ENCODE measurements at regions not wholly inside any gene's neighbourhood (a gene's known extent, or its start where the extent isn't known, plus 50 kb on each side); places are given as distances from the start of the nearest gene placed in this dataset.

DNA sequence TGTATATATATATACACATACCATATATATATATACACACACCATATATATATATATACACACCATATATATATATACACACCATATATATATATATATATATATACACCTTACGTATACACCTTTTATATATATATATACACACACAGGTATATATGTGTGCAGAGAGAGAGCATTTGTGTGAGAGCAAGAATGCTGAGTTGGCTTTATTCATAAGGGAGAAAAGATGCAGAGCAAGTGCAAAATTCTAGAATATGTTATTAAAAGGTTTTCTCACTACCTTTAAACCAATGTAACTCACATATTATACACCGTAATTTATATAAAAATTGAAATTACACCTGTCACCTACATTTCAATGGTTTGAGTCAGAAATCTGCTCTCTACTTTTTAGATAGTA lies 107.2 kb upstream of the ALCAM start:
- H3K36me3 ChIP-seq (ENCODE audit: control insufficient read depth, insufficient read depth, low read length) = no peaks in the 10 kb centered on the region
- H3K27ac ChIP-seq (ENCODE audit: low read depth, low read length) = no peak overlapping the region
- H3K9me3 ChIP-seq (ENCODE audit: control insufficient read depth, insufficient read depth, low read length) = no peaks in the 10 kb centered on the region
- WGBS (ENCODE audit: insufficient coverage) = no CpG with 5 or more reads among the region's 2 CpGs
- DNase-seq (ENCODE audit: low read depth in 4 of 6, low spot score in 6 of 6) = no peak
- no peak overlapping the region for H3K4me3 ChIP-seq (ENCODE audit: low read depth, low read length)
- no peaks in the 10 kb centered on the region for H3K27me3 ChIP-seq (ENCODE audit: control insufficient read depth, insufficient read depth, low read length)
- no peaks in the 10 kb centered on the region for H3K4me1 ChIP-seq (ENCODE audit: control insufficient read depth, insufficient read depth, low read length)

DNA sequence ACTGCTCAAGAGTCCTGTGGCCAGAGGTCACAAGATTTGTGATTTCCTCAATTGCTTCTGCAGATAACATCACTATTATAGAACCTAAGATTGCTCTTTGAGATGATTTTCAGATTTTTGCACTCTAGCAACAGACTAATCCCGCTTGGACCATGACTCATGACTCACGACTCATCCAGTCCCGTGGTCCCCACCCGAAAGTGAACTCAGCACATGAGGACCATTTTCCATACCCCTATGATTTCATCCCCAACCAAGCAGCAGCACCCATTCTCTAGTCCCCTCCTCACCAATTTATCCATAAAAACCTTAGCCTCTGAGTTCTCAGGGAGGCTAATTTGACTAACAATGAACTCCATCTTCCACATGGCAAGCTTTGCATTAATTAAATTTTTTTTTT lies 106.3 kb upstream of the ALCAM start:
- DNase-seq (ENCODE audit: low read depth in 4 of 6, low spot score in 6 of 6) = no peak
- Histone ChIP-seq H3K4me3 (ENCODE audit: low read depth, low read length) (no peak overlapping the region), H3K9me3 (ENCODE audit: control insufficient read depth, insufficient read depth, low read length) (no peaks in the 10 kb centered on the region), H3K36me3 (ENCODE audit: control insufficient read depth, insufficient read depth, low read length) (no peaks in the 10 kb centered on the region), H3K27ac (ENCODE audit: low read depth, low read length) (no peak overlapping the region), H3K27me3 (ENCODE audit: control insufficient read depth, insufficient read depth, low read length) (no peaks in the 10 kb centered on the region), H3K4me1 (ENCODE audit: control insufficient read depth, insufficient read depth, low read length) (no peaks in the 10 kb centered on the region)
- 95% methylated on average over 4 of the region's 4 CpGs for WGBS (ENCODE audit: insufficient coverage)

DNA sequence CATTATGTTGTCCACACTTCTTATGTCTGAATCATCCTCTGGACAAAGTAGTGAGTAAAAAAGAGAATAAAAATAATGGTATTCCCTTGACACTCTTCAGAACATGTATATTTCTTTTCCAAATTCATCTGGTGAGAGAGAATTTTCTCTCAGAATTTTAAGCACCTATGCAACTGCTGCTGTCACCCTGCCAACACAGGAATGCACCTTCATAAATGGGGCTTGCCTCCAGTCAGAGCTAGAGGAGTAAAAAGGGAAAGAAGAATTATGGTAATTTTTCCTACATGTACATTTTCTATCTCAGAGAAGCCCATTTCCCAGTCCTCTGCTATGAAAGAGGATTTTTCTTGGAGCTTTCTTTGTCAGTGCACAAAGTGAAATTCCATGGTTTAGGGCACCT lies 92.2 kb upstream of the ALCAM start:
- no peaks in the 10 kb centered on the region for H3K9me3 ChIP-seq (ENCODE audit: control insufficient read depth, insufficient read depth, low read length)
- H3K27ac ChIP-seq (ENCODE audit: low read depth, low read length) = no peak overlapping the region
- H3K27me3 ChIP-seq (ENCODE audit: control insufficient read depth, insufficient read depth, low read length) = no peaks in the 10 kb centered on the region
- no peaks in the 10 kb centered on the region for H3K4me1 ChIP-seq (ENCODE audit: control insufficient read depth, insufficient read depth, low read length)
- no peak overlapping the region for H3K4me3 ChIP-seq (ENCODE audit: low read depth, low read length)
- no peaks in the 10 kb centered on the region for H3K36me3 ChIP-seq (ENCODE audit: control insufficient read depth, insufficient read depth, low read length)
- no peak for DNase-seq (ENCODE audit: low read depth in 4 of 6, low spot score in 6 of 6)

DNA sequence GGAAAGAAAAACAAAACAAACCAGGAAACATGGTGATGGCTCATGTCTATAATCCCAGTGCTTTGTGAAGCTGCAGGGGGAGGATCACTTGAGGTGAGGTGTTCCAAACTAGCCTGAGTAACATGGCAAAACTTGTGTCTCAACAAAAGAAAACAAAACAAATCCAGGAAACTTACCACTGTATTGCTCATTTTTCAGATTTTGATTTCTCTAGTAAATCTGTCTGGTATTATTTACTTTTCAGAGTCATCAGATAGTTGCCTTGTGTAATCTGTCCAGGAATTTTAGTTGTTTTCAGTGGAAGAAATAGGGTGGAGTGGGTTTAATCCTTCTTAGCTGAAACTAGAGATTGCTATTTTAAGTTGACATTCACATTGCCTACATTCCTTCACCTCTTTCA lies 91.8 kb upstream of the ALCAM start:
- Histone ChIP-seq H3K27ac (ENCODE audit: low read depth, low read length) (no peak overlapping the region), H3K9me3 (ENCODE audit: control insufficient read depth, insufficient read depth, low read length) (no peaks in the 10 kb centered on the region), H3K36me3 (ENCODE audit: control insufficient read depth, insufficient read depth, low read length) (no peaks in the 10 kb centered on the region), H3K4me1 (ENCODE audit: control insufficient read depth, insufficient read depth, low read length) (no peaks in the 10 kb centered on the region), H3K27me3 (ENCODE audit: control insufficient read depth, insufficient read depth, low read length) (no peaks in the 10 kb centered on the region), H3K4me3 (ENCODE audit: low read depth, low read length) (no peak overlapping the region)
- no peak for DNase-seq (ENCODE audit: low read depth in 4 of 6, low spot score in 6 of 6)

DNA sequence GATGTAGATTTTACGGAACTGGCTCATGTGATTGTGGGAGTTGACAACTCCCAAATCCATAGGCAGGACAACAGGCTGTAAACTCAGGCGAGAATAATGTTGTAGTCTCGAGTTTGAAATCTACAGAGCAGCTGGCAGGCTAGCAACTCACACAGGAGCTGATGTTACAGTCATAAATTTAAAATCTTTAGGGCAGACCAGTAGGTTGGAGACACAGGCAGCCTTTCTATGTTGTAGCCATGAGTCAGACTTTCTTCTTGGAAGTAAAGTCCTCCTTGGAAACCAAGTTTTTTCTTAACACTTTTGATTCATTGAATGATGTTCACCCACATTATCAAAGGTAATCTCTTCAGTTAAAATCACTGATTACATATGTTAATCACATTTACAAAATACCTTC lies 89.1 kb upstream of the ALCAM start:
- WGBS (ENCODE audit: insufficient coverage) = 100% methylated on average over 2 of the region's 3 CpGs
- H3K27ac ChIP-seq (ENCODE audit: low read depth, low read length) = no peak overlapping the region
- H3K9me3 ChIP-seq (ENCODE audit: control insufficient read depth, insufficient read depth, low read length) = no peaks in the 10 kb centered on the region
- no peak for DNase-seq (ENCODE audit: low read depth in 4 of 6, low spot score in 6 of 6)
- H3K4me3 ChIP-seq (ENCODE audit: low read depth, low read length) = no peak overlapping the region
- no peaks in the 10 kb centered on the region for H3K4me1 ChIP-seq (ENCODE audit: control insufficient read depth, insufficient read depth, low read length)
- H3K36me3 ChIP-seq (ENCODE audit: control insufficient read depth, insufficient read depth, low read length) = no peaks in the 10 kb centered on the region
- H3K27me3 ChIP-seq (ENCODE audit: control insufficient read depth, insufficient read depth, low read length) = no peaks in the 10 kb centered on the region

DNA sequence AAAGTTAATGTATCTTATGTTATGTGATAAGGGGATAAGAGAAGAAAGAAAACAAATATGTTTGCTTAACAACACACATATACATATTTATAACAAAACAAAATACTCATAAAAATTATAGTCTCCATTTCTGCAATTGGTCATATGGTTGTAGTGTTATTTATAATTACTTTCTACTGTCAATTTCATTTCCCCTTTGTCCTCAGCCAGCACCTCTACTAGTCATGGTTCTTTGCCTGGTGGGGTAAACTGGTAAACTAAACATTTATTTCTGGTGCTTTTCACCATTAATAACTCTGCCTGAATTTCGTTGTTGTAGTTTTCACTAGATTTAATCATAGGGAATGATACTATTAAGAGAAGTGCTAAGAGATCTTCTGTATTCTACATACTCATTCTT lies 88.0 kb upstream of the ALCAM start:
- H3K27ac ChIP-seq (ENCODE audit: low read depth, low read length) = no peak overlapping the region
- DNase-seq (ENCODE audit: low read depth in 4 of 6, low spot score in 6 of 6) = no peak
- H3K36me3 ChIP-seq (ENCODE audit: control insufficient read depth, insufficient read depth, low read length) = no peaks in the 10 kb centered on the region
- no peaks in the 10 kb centered on the region for H3K4me1 ChIP-seq (ENCODE audit: control insufficient read depth, insufficient read depth, low read length)
- no peak overlapping the region for H3K4me3 ChIP-seq (ENCODE audit: low read depth, low read length)
- WGBS (ENCODE audit: insufficient coverage) = no CpG with 5 or more reads among the region's 1 CpG
- H3K9me3 ChIP-seq (ENCODE audit: control insufficient read depth, insufficient read depth, low read length) = no peaks in the 10 kb centered on the region
- H3K27me3 ChIP-seq (ENCODE audit: control insufficient read depth, insufficient read depth, low read length) = no peaks in the 10 kb centered on the region

DNA sequence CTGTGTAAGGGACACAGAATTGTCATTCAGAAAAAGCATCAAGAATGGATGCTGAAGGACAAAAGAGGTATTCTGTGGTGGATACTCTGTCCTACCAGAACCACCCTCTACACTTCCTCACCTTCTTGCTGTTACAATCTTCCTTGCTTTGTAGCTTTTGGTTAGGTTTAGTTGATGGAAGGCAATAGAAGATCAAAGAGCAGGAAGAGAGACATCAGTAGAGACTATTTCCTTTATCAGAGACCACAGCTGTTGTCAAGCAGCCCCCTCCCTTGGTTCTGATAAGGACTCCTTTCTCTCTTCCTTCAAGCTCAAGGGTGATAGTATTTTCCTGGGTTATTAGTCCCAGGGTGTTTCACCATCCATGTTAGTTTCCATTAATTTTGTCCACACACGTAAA lies 84.7 kb upstream of the ALCAM start:
- Histone ChIP-seq H3K27ac (ENCODE audit: low read depth, low read length) (no peak overlapping the region), H3K4me3 (ENCODE audit: low read depth, low read length) (no peak overlapping the region), H3K36me3 (ENCODE audit: control insufficient read depth, insufficient read depth, low read length) (no peaks in the 10 kb centered on the region), H3K9me3 (ENCODE audit: control insufficient read depth, insufficient read depth, low read length) (no peaks in the 10 kb centered on the region), H3K27me3 (ENCODE audit: control insufficient read depth, insufficient read depth, low read length) (no peaks in the 10 kb centered on the region), H3K4me1 (ENCODE audit: control insufficient read depth, insufficient read depth, low read length) (no peaks in the 10 kb centered on the region)
- no CpG with 5 or more reads among the region's 1 CpG for WGBS (ENCODE audit: insufficient coverage)
- DNase-seq (ENCODE audit: low read depth in 4 of 6, low spot score in 6 of 6) = no peak

DNA sequence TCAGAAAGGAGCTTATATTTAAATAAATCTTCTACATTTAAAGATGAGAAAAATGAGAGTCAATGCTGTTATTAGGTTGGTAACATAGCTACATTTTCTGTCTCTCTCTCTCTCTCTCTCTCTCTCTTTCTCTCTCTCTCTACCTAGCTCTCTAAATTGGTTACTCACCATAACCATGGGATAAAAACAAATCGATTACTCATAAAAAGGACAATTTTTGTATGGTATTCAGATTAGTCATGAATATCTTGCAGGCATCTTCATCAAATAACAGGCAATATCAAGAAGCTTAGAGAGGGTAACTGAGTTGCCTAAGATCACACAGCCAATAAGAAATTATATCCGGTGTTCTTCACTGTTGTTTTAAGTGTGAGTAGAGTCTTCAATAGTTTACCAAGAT lies 81.8 kb upstream of the ALCAM start:
- no CpG with 5 or more reads among the region's 2 CpGs for WGBS (ENCODE audit: insufficient coverage)
- H3K4me3 ChIP-seq (ENCODE audit: low read depth, low read length) = no peak overlapping the region
- no peaks in the 10 kb centered on the region for H3K36me3 ChIP-seq (ENCODE audit: control insufficient read depth, insufficient read depth, low read length)
- no peaks in the 10 kb centered on the region for H3K9me3 ChIP-seq (ENCODE audit: control insufficient read depth, insufficient read depth, low read length)
- no peaks in the 10 kb centered on the region for H3K27me3 ChIP-seq (ENCODE audit: control insufficient read depth, insufficient read depth, low read length)
- no peaks in the 10 kb centered on the region for H3K4me1 ChIP-seq (ENCODE audit: control insufficient read depth, insufficient read depth, low read length)
- no peak overlapping the region for H3K27ac ChIP-seq (ENCODE audit: low read depth, low read length)
- DNase-seq (ENCODE audit: low read depth in 4 of 6, low spot score in 6 of 6) = no peak

DNA sequence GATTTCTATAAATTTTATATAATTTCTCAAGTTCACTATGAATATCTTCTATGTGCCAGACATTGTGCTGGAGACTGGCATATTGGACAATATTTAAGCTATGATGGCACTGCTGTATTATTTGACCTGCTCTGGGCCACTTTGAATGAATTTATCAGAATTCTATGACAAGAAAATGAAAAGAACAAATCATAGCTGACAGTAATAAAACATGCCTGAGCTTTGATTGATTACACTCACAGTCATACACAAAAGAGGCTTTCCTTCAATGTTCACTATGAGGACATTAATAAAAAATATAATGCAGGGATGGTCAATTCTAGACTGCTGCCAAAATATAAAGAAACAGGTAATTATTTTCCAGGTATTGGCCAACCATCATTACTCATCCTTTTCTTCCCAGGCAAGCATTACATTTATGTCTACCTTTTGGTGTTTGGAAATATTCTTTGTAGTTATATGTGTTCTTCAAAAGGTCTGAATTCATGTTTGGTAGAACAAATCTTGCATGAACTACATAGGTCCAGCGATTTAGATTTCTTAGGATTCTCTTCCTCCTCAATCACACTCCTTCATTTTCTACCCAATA lies 81.0 kb upstream of the ALCAM start:
- Histone ChIP-seq H3K4me1 (ENCODE audit: control insufficient read depth, insufficient read depth, low read length) (no peaks in the 10 kb centered on the region), H3K27ac (ENCODE audit: low read depth, low read length) (no peak overlapping the region), H3K9me3 (ENCODE audit: control insufficient read depth, insufficient read depth, low read length) (no peaks in the 10 kb centered on the region), H3K27me3 (ENCODE audit: control insufficient read depth, insufficient read depth, low read length) (no peaks in the 10 kb centered on the region), H3K4me3 (ENCODE audit: low read depth, low read length) (no peak overlapping the region), H3K36me3 (ENCODE audit: control insufficient read depth, insufficient read depth, low read length) (no peaks in the 10 kb centered on the region)
- no CpG with 5 or more reads among the region's 1 CpG for WGBS (ENCODE audit: insufficient coverage)
- no peak for DNase-seq (ENCODE audit: low read depth in 4 of 6, low spot score in 6 of 6)

DNA sequence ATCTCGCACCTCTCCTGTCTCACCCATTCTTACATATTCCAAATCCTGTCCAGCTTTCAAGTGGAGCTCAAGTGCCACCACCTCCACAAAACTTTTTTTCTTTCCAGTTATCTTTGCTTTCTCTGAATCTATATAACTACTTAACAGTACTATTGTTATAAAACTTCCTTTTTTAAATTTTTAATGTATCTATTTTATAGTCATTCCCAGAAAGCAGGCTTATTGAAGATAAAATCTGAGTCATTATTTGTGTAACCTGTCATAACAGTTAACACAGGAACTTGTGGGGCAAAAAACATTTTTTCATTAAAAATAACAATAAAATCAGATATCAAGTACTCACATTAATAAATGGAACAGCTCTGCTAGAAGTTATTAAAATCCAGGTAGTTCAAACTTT lies 73.3 kb upstream of the ALCAM start:
- Histone ChIP-seq H3K27ac (ENCODE audit: low read depth, low read length) (no peak overlapping the region), H3K4me1 (ENCODE audit: control insufficient read depth, insufficient read depth, low read length) (no peaks in the 10 kb centered on the region), H3K36me3 (ENCODE audit: control insufficient read depth, insufficient read depth, low read length) (no peaks in the 10 kb centered on the region), H3K27me3 (ENCODE audit: control insufficient read depth, insufficient read depth, low read length) (no peaks in the 10 kb centered on the region), H3K4me3 (ENCODE audit: low read depth, low read length) (no peak overlapping the region), H3K9me3 (ENCODE audit: control insufficient read depth, insufficient read depth, low read length) (no peaks in the 10 kb centered on the region)
- DNase-seq (ENCODE audit: low read depth in 4 of 6, low spot score in 6 of 6) = no peak
- 100% methylated on average over 1 of the region's 1 CpG for WGBS (ENCODE audit: insufficient coverage)
